ENCODE measurements at regions not wholly inside any gene's neighbourhood (a gene's known extent, or its start where the extent isn't known, plus 50 kb on each side); places are given as distances from the start of the nearest gene placed in this dataset.

GRCh38 chr3:62970648-62971047 lies 95.4 kb upstream of the CADPS start:
- DNase-seq (ENCODE audit: low read depth, low spot score) (no peak), ATAC-seq (no peak)
- Histone ChIP-seq H3K36me3 (ENCODE audit: control insufficient read depth, insufficient read depth, low read length) (no peaks in the 10 kb centered on the region), H3K4me1 (ENCODE audit: control insufficient read depth, insufficient read depth, low read length) (no peaks in the 10 kb centered on the region), H3K27me3 (ENCODE audit: control insufficient read depth, insufficient read depth, low read length) (no peaks in the 10 kb centered on the region), H3K4me3 (ENCODE audit: low read depth in 2 of 2, low read length in 2 of 2) (no peak overlapping the region), H3K9me3 (ENCODE audit: control insufficient read depth, insufficient read depth, low read depth, low read length) (no peaks in the 10 kb centered on the region), H3K27ac (ENCODE audit: low read length) (no peak overlapping the region)
- in situ Hi-C loops (cut with HindIII; ENCODE audit: low pct_unique_long_range_greater_than_20kb, low sequenced_read_pairs) (no loop called here), intact Hi-C loops (cut with micrococcal nuclease; ENCODE audit: unreplicated experiment) (no loop called here)
- ChIA-PET CTCF (no interaction called here), POLR2A (no interaction called here)
- no TSS peak for BruUV-seq (replicated peaks)
- TF ChIP-seq TCF7L2 (IDR thresholded peaks at IDR 0.05; ENCODE audit: low read depth, low read length): no peak
- TF ChIP-seq, protein P1, sequence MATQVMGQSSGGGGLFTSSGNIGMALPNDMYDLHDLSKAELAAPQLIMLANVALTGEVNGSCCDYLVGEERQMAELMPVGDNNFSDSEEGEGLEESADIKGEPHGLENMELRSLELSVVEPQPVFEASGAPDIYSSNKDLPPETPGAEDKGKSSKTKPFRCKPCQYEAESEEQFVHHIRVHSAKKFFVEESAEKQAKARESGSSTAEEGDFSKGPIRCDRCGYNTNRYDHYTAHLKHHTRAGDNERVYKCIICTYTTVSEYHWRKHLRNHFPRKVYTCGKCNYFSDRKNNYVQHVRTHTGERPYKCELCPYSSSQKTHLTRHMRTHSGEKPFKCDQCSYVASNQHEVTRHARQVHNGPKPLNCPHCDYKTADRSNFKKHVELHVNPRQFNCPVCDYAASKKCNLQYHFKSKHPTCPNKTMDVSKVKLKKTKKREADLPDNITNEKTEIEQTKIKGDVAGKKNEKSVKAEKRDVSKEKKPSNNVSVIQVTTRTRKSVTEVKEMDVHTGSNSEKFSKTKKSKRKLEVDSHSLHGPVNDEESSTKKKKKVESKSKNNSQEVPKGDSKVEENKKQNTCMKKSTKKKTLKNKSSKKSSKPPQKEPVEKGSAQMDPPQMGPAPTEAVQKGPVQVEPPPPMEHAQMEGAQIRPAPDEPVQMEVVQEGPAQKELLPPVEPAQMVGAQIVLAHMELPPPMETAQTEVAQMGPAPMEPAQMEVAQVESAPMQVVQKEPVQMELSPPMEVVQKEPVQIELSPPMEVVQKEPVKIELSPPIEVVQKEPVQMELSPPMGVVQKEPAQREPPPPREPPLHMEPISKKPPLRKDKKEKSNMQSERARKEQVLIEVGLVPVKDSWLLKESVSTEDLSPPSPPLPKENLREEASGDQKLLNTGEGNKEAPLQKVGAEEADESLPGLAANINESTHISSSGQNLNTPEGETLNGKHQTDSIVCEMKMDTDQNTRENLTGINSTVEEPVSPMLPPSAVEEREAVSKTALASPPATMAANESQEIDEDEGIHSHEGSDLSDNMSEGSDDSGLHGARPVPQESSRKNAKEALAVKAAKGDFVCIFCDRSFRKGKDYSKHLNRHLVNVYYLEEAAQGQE (IDR thresholded peaks at IDR 0.05; ENCODE audit: insufficient read depth in 1 of 2, low read depth in 2 of 2, low read length in 1 of 2): no peak
- no peak for TF ChIP-seq POLR2AphosphoS5 (IDR thresholded peaks at IDR 0.05; ENCODE audit: low read depth, low read length)

- ChIA-PET CTCF (no interaction called here), POLR2A (no interaction called here)
- no peak overlapping the region for H3K27ac ChIP-seq (ENCODE audit: low read length)
- no peaks in the 10 kb centered on the region for H3K36me3 ChIP-seq (ENCODE audit: control insufficient read depth, insufficient read depth, low read length)
- ATAC-seq: no peak
- no TSS peak for BruUV-seq (replicated peaks)
- TF ChIP-seq POLR2AphosphoS5 (IDR thresholded peaks at IDR 0.05; ENCODE audit: low read depth, low read length): no peak
- no peak for TF ChIP-seq TCF7L2 (IDR thresholded peaks at IDR 0.05; ENCODE audit: low read depth, low read length)
- TF ChIP-seq, protein P1 (IDR thresholded peaks at IDR 0.05; ENCODE audit: insufficient read depth in 1 of 2, low read depth in 2 of 2, low read length in 1 of 2): no peak
- no peak for TF ChIP-seq SIN3A (IDR thresholded peaks at IDR 0.05; ENCODE audit: borderline replicate concordance, insufficient read depth, low read depth, low read length)
- TF ChIP-seq, protein P2, sequence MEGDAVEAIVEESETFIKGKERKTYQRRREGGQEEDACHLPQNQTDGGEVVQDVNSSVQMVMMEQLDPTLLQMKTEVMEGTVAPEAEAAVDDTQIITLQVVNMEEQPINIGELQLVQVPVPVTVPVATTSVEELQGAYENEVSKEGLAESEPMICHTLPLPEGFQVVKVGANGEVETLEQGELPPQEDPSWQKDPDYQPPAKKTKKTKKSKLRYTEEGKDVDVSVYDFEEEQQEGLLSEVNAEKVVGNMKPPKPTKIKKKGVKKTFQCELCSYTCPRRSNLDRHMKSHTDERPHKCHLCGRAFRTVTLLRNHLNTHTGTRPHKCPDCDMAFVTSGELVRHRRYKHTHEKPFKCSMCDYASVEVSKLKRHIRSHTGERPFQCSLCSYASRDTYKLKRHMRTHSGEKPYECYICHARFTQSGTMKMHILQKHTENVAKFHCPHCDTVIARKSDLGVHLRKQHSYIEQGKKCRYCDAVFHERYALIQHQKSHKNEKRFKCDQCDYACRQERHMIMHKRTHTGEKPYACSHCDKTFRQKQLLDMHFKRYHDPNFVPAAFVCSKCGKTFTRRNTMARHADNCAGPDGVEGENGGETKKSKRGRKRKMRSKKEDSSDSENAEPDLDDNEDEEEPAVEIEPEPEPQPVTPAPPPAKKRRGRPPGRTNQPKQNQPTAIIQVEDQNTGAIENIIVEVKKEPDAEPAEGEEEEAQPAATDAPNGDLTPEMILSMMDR (IDR thresholded peaks at IDR 0.05): no peak
- no peaks in the 10 kb centered on the region for H3K27me3 ChIP-seq (ENCODE audit: control insufficient read depth, insufficient read depth, low read length)
- in situ Hi-C loops (cut with HindIII; ENCODE audit: low pct_unique_long_range_greater_than_20kb, low sequenced_read_pairs): no loop called here
- H3K9me3 ChIP-seq (ENCODE audit: control insufficient read depth, insufficient read depth, low read depth, low read length): no peaks in the 10 kb centered on the region
- intact Hi-C loops (cut with micrococcal nuclease; ENCODE audit: unreplicated experiment): no loop called here
- DNase-seq (ENCODE audit: low read depth, low spot score): no peak
- no peak overlapping the region for H3K4me3 ChIP-seq (ENCODE audit: low read depth in 2 of 2, low read length in 2 of 2)
- no peaks in the 10 kb centered on the region for H3K4me1 ChIP-seq (ENCODE audit: control insufficient read depth, insufficient read depth, low read length)
Measured at GRCh38 chr3:62975566-62975965, 100.3 kb upstream of the CADPS start.

All from Panc1 (cell line).